Activated naive CD4-positive, alpha-beta T cell (primary cell): ENCODE measurements at regions not wholly inside any gene's neighbourhood (a gene's known extent, or its start where the extent isn't known, plus 50 kb on each side); places are given as distances from the start of the nearest gene placed in this dataset.
A peak's percentile ranks its signal among the peaks of the same experiment; 100 is the strongest.

Experiments used
- DNase-seq, 4 experiments: peaks; one replicate each; lab custom pipeline; 2025; lab: John Stamatoyannopoulos, UW

GRCh38 chr6:142500250-142500786, 198.5 kb downstream of the ADGRG6 start:
- DNase-seq = no peak

GRCh38 chr6:142501795-142502194, 200.0 kb downstream of the ADGRG6 start:
- no peak for DNase-seq

- no peak for DNase-seq
Measured at GRCh38 chr6:142507065-142507464, 205.3 kb downstream of the ADGRG6 start.

- no peak for DNase-seq
Measured at GRCh38 chr6:142510211-142510610, 208.4 kb downstream of the ADGRG6 start.

GRCh38 chr6:142518126-142518525, 216.3 kb downstream of the ADGRG6 start:
- no peak for DNase-seq

- DNase-seq = no peak
Measured at GRCh38 chr6:142518761-142519160, 217.0 kb downstream of the ADGRG6 start.

- DNase-seq = no peak
Measured at GRCh38 chr6:142521791-142522190, 220.0 kb downstream of the ADGRG6 start.

- DNase-seq = no peak
Measured at GRCh38 chr6:142523515-142524375, 221.9 kb downstream of the ADGRG6 start.

- DNase-seq = no peak
Measured at GRCh38 chr6:142530566-142530965, 228.8 kb downstream of the ADGRG6 start.

GRCh38 chr6:142531727-142532126, 229.9 kb downstream of the ADGRG6 start:
- DNase-seq = no peak

GRCh38 chr6:142534076-142534475, 232.3 kb downstream of the ADGRG6 start:
- DNase-seq = no peak

GRCh38 chr6:142534484-142534883, 232.7 kb downstream of the ADGRG6 start:
- no peak for DNase-seq

GRCh38 chr6:142537612-142538478, 236.0 kb downstream of the ADGRG6 start:
- no peak for DNase-seq

- DNase-seq = no peak
Measured at GRCh38 chr6:142542704-142543233, 241.0 kb downstream of the ADGRG6 start.

- no peak for DNase-seq
Measured at GRCh38 chr6:142543606-142544005, 241.8 kb downstream of the ADGRG6 start.

GRCh38 chr6:142544199-142544838, 242.5 kb downstream of the ADGRG6 start:
- no peak for DNase-seq

- no peak for DNase-seq
Measured at GRCh38 chr6:142545147-142545546, 243.3 kb downstream of the ADGRG6 start.

GRCh38 chr6:142548566-142548965, 246.8 kb downstream of the ADGRG6 start:
- no peak for DNase-seq

- DNase-seq = no peak
Measured at GRCh38 chr6:142550310-142551063, 248.7 kb downstream of the ADGRG6 start.

- peak; percentile 2 to 56 (median 10) for DNase-seq
Measured at GRCh38 chr6:142551274-142551811, 249.5 kb downstream of the ADGRG6 start.

- DNase-seq = no peak
Measured at GRCh38 chr6:142558786-142559185, 257.0 kb downstream of the ADGRG6 start.
